ENCODE measurements at regions not wholly inside any gene's neighbourhood (a gene's known extent, or its start where the extent isn't known, plus 50 kb on each side); places are given as distances from the start of the nearest gene placed in this dataset.

GRCh38 chrX:42490111-42490510 lies 287.9 kb downstream of the PPP1R2C start:
- Histone ChIP-seq H3K9me3 (no peaks in the 10 kb centered on the region), H3K36me3 (no peaks in the 10 kb centered on the region), H3K27ac (no peak overlapping the region), H3K4me1 (no peaks in the 10 kb centered on the region), H3K4me3 (no peak overlapping the region), H3K27me3 (peaks cover 0 to 8% (median 2%) of the 10 kb centered on the region in 4 donors)
- WGBS, 2 donors, result 41 to 70% methylated on average over 3 of the region's 3 CpGs
- FAIRE-seq (no peak), DNase-seq (no peak), ATAC-seq (no peak)
- intact Hi-C loops (cut with DNase I), result no loop called here
- TF ChIP-seq CTCF (IDR thresholded peaks at IDR 0.05), result no peak

GRCh38 chrX:42485601-42486000 lies 292.4 kb downstream of the PPP1R2C start:
- H3K9me3 ChIP-seq, result no peaks in the 10 kb centered on the region
- H3K4me3 ChIP-seq, result no peak overlapping the region
- no peak for TF ChIP-seq CTCF (IDR thresholded peaks at IDR 0.05)
- FAIRE-seq, result no peak
- intact Hi-C loops (cut with DNase I), result no loop called here
- no peak overlapping the region for H3K27ac ChIP-seq
- no peak for ATAC-seq
- DNase-seq, result no peak
- H3K4me1 ChIP-seq, result no peaks in the 10 kb centered on the region
- peaks cover 0 to 13% (median 2%) of the 10 kb centered on the region in 4 donors for H3K27me3 ChIP-seq
- no peaks in the 10 kb centered on the region for H3K36me3 ChIP-seq
- 39 to 56% methylated on average over 2 of the region's 2 CpGs for WGBS, 2 donors

- H3K4me1 ChIP-seq, result no peaks in the 10 kb centered on the region
- no peak for TF ChIP-seq CTCF (IDR thresholded peaks at IDR 0.05)
- DNase-seq (no peak), FAIRE-seq (no peak), ATAC-seq (no peak)
- no peaks in the 10 kb centered on the region for H3K36me3 ChIP-seq
- 90 to 98% methylated on average over 1 of the region's 1 CpG for WGBS, 2 donors
- no peak overlapping the region for H3K4me3 ChIP-seq
- H3K9me3 ChIP-seq, result no peaks in the 10 kb centered on the region
- intact Hi-C loops (cut with DNase I), result no loop called here
- H3K27me3 ChIP-seq, result peaks cover 0 to 16% (median 2%) of the 10 kb centered on the region in 4 donors
- no peak overlapping the region for H3K27ac ChIP-seq
Observed at GRCh38 chrX:42484233-42484632, 293.7 kb downstream of the PPP1R2C start.

- WGBS, 2 donors, result 59 to 62% methylated on average over 1 of the region's 1 CpG
Observed at GRCh38 chrX:42477396-42477795, 300.6 kb downstream of the PPP1R2C start.

GRCh38 chrX:42472727-42473126 lies 305.2 kb downstream of the PPP1R2C start:
- 27 to 51% methylated on average over 1 of the region's 1 CpG for WGBS, 2 donors
- intact Hi-C loops (cut with DNase I), result no loop called here
- H3K9me3 ChIP-seq, result no peaks in the 10 kb centered on the region
- H3K27me3 ChIP-seq, result no peaks in the 10 kb centered on the region
- DNase-seq (no peak), FAIRE-seq (peak; percentile 76), ATAC-seq (no peak)
- no peak for TF ChIP-seq CTCF (IDR thresholded peaks at IDR 0.05)
- H3K36me3 ChIP-seq, result no peaks in the 10 kb centered on the region
- no peak overlapping the region for H3K27ac ChIP-seq
- no peaks in the 10 kb centered on the region for H3K4me1 ChIP-seq
- no peak overlapping the region for H3K4me3 ChIP-seq

More at GRCh38 chrX:42477396-42477795, 300.6 kb downstream of the PPP1R2C start:
- Histone ChIP-seq H3K27me3 (peaks cover 0 to 9% (median 0%) of the 10 kb centered on the region in 4 donors), H3K27ac (no peak overlapping the region), H3K4me1 (no peaks in the 10 kb centered on the region), H3K4me3 (no peak overlapping the region), H3K36me3 (no peaks in the 10 kb centered on the region), H3K9me3 (no peaks in the 10 kb centered on the region)
- no peak for ATAC-seq
- intact Hi-C loops (cut with DNase I), result no loop called here
- no peak for DNase-seq
- FAIRE-seq, result no peak
- TF ChIP-seq CTCF (IDR thresholded peaks at IDR 0.05), result no peak

Data from pancreas (tissue), 10 donors.